IMR-90 (cell line): ENCODE measurements at regions not wholly inside any gene's neighbourhood (a gene's known extent, or its start where the extent isn't known, plus 50 kb on each side); places are given as distances from the start of the nearest gene placed in this dataset.

Experiments
- ATAC-seq: fragments of 200-7000 bp; cut with Tn5 transposase; 2 replicates; pipeline ENCODE4 v1.9.1; 2020; ENCODE audit warnings: low read depth, mild to moderate bottlenecking, moderate library complexity
- BruUV-seq: library from RNA; stranded (reverse); fragments of 400-500 nt; replicated peaks from 2 replicates; lab custom pipeline; 2021; lab: Mats Ljungman, UMichigan
- CTCF ChIA-PET: fragments of 300-600 bp; formaldehyde crosslinking; extraction: SDS; loops from one replicate; lab custom pipeline; 2021; ENCODE audit warnings: antibody characterized with exemption; lab: Yijun Ruan, JAX
- POLR2A ChIA-PET: fragments of 300-600 bp; sonication (Branson Sonifier 250); formaldehyde crosslinking; loops from one replicate; lab custom pipeline; 2022; ENCODE audit warnings: antibody characterized with exemption; ENCODE audit not compliant: unreplicated experiment; lab: Charles Lee
- DNase-seq: peaks from one replicate; pipeline ENCODE4 v3.0.0; 2013
- H2AFZ ChIP-seq: replicated peaks from 2 replicates; pipeline ENCODE3; 2013; ENCODE audit warnings: low read length, mild to moderate bottlenecking; ENCODE audit not compliant: poor library complexity
- H2AK5ac ChIP-seq: 2 replicates; pipeline ENCODE4 v1.6.1; 2013; ENCODE audit warnings: low read depth, low read length, inconsistent platforms
- H2AK9ac ChIP-seq: replicated peaks from 2 replicates; pipeline ENCODE3; 2013; ENCODE audit warnings: mild to moderate bottlenecking, low read depth, low read length, moderate library complexity; ENCODE audit not compliant: poor library complexity
- H2BK120ac ChIP-seq: 2 replicates; pipeline ENCODE4 v1.6.1; 2013; ENCODE audit warnings: low read depth, low read length, inconsistent platforms
- H2BK15ac ChIP-seq: 3 replicates; pipeline ENCODE4 v1.6.1; 2013; ENCODE audit warnings: low read depth, low read length, inconsistent platforms
- H2BK20ac ChIP-seq: 2 replicates; pipeline ENCODE4 v1.6.1; 2013; ENCODE audit warnings: low read depth, mild to moderate bottlenecking, inconsistent platforms, low read length, moderate library complexity
- H2BK5ac ChIP-seq: 2 replicates; pipeline ENCODE4 v1.6.1; 2013; ENCODE audit warnings: mild to moderate bottlenecking, low read depth, low read length, inconsistent platforms; ENCODE audit not compliant: poor library complexity, severe bottlenecking
- H3K14ac ChIP-seq: replicated peaks from 2 replicates; pipeline ENCODE4 v1.6.1; 2013; ENCODE audit warnings: low read depth, low read length, inconsistent platforms
- H3K18ac ChIP-seq: 2 replicates; pipeline ENCODE4 v1.6.1; 2013; ENCODE audit warnings: low read depth, low read length, control low read depth
- H3K23ac ChIP-seq: 2 replicates; pipeline ENCODE4 v1.6.1; 2013; ENCODE audit warnings: low read depth, low read length, inconsistent platforms
- H3K27ac ChIP-seq: 2 replicates; pipeline ENCODE4 v1.5.1; 2013; ENCODE audit warnings: mild to moderate bottlenecking, control low read depth, low read length; ENCODE audit not compliant: insufficient read depth
- H3K27me3 ChIP-seq: 2 replicates; pipeline ENCODE4 v1.6.1; 2013; ENCODE audit warnings: low read length; ENCODE audit not compliant: control insufficient read depth, insufficient read depth
- H3K36me3 ChIP-seq: 2 replicates; pipeline ENCODE4 v1.6.1; 2013; ENCODE audit warnings: low read length, mixed read lengths; ENCODE audit not compliant: control insufficient read depth, insufficient read depth
- H3K4ac ChIP-seq: 2 replicates; pipeline ENCODE4 v1.6.1; 2013; ENCODE audit warnings: low read depth, low read length, inconsistent platforms
- H3K4me1 ChIP-seq: 2 replicates; pipeline ENCODE4 v1.6.1; 2013; ENCODE audit warnings: low read length, mixed read lengths; ENCODE audit not compliant: control insufficient read depth, insufficient read depth
- H3K4me2 ChIP-seq: 2 replicates; pipeline ENCODE4 v1.6.1; 2013; ENCODE audit warnings: low read depth, mild to moderate bottlenecking, control low read depth, low read length, moderate library complexity
- H3K4me3 ChIP-seq: 2 replicates; pipeline ENCODE4 v1.5.1; 2013; ENCODE audit warnings: low read depth, mild to moderate bottlenecking, control low read depth, low read length, moderate library complexity; ENCODE audit not compliant: insufficient read depth
- H3K56ac ChIP-seq: 2 replicates; pipeline ENCODE4 v1.6.1; 2013; ENCODE audit warnings: low read length, inconsistent platforms; ENCODE audit not compliant: insufficient read depth; ENCODE audit errors: extremely low read depth
- H3K79me1 ChIP-seq, 2 experiments: 2 replicates each; pipeline ENCODE4 v1.6.1; 2013; ENCODE audit warnings: low read length in 2 of 2, inconsistent platforms in 1 of 2, low read depth in 1 of 2
- H3K9ac ChIP-seq: 2 replicates; pipeline ENCODE4 v1.6.1; 2013; ENCODE audit warnings: low read depth, low read length, control low read depth
- H3K9me1 ChIP-seq: 2 replicates; pipeline ENCODE4 v1.6.1; 2013; ENCODE audit warnings: low read length, inconsistent platforms; ENCODE audit not compliant: insufficient read depth
- H3K9me3 ChIP-seq: 2 replicates; pipeline ENCODE4 v1.6.1; 2013; ENCODE audit warnings: low read length; ENCODE audit not compliant: control insufficient read depth, insufficient read depth
- H4K20me1 ChIP-seq: 2 replicates; pipeline ENCODE4 v1.6.1; 2013; ENCODE audit warnings: low read length, inconsistent platforms; ENCODE audit not compliant: insufficient read depth
- H4K5ac ChIP-seq: 2 replicates; pipeline ENCODE4 v1.6.1; 2013; ENCODE audit warnings: mild to moderate bottlenecking, low read depth, low read length, control low read depth
- H4K8ac ChIP-seq, 2 experiments: 2 replicates each; pipeline ENCODE4 v1.6.1; 2013; ENCODE audit warnings: low read depth in 2 of 2, low read length in 2 of 2, control low read depth in 1 of 2, inconsistent platforms in 1 of 2
- H4K91ac ChIP-seq: 2 replicates; pipeline ENCODE4 v1.6.1; 2013; ENCODE audit warnings: low read depth, low read length, inconsistent platforms; ENCODE audit not compliant: insufficient read depth
- BHLHE40 ChIP-seq: fragments of 150-350 bp; IDR thresholded peaks from 2 replicates; pipeline ENCODE4 v1.6.1; 2016; ENCODE audit warnings: mild to moderate bottlenecking, low read depth, low read length
- CEBPB ChIP-seq: IDR thresholded peaks from 2 replicates; pipeline ENCODE4 v1.6.1; 2012; ENCODE audit warnings: low read depth, low read length, improper control_type of control experiment
- CHD1 ChIP-seq: IDR thresholded peaks from 2 replicates; pipeline ENCODE4 v1.6.1; 2012; ENCODE audit warnings: low read depth, low read length, improper control_type of control experiment
- CTCF ChIP-seq: conservative IDR thresholded peaks from 2 replicates; pipeline ENCODE4 v1.5.1; 2012; ENCODE audit warnings: mild to moderate bottlenecking, low read depth, low read length, improper control_type of control experiment
- ELK1 ChIP-seq: fragments of 150-350 bp; IDR thresholded peaks from 2 replicates; pipeline ENCODE4 v1.6.1; 2016; ENCODE audit warnings: low read depth, mild to moderate bottlenecking, low read length, moderate library complexity, borderline replicate concordance
- FOS ChIP-seq: fragments of 150-350 bp; IDR thresholded peaks from 2 replicates; pipeline ENCODE4 v1.6.1; 2016; ENCODE audit warnings: low read depth, low read length
- MAFK ChIP-seq: IDR thresholded peaks from 2 replicates; pipeline ENCODE4 v1.6.1; 2012; ENCODE audit warnings: low read depth, low read length, improper control_type of control experiment
- MAZ ChIP-seq: IDR thresholded peaks from 2 replicates; pipeline ENCODE4 v1.6.1; 2012; ENCODE audit warnings: low read depth, mild to moderate bottlenecking, low read length, improper control_type of control experiment, moderate library complexity, borderline replicate concordance
- MXI1 ChIP-seq: IDR thresholded peaks from 2 replicates; pipeline ENCODE4 v1.6.1; 2012; ENCODE audit warnings: low read depth, mild to moderate bottlenecking, low read length, moderate library complexity, borderline replicate concordance
- NFE2L2 ChIP-seq: fragments of 150-350 bp; IDR thresholded peaks from 2 replicates; pipeline ENCODE4 v1.6.1; 2016; ENCODE audit warnings: low read depth, mild to moderate bottlenecking, low read length
- POLR2A ChIP-seq: IDR thresholded peaks from 2 replicates; pipeline ENCODE4 v1.6.1; 2012; ENCODE audit warnings: mild to moderate bottlenecking, low read depth, low read length
- RAD21 ChIP-seq: IDR thresholded peaks from 2 replicates; pipeline ENCODE4 v1.6.1; 2012; ENCODE audit warnings: low read length, improper control_type of control experiment
- RCOR1 ChIP-seq: IDR thresholded peaks from 2 replicates; pipeline ENCODE4 v1.6.1; 2012; ENCODE audit warnings: mild to moderate bottlenecking, low read length, improper control_type of control experiment; ENCODE audit not compliant: insufficient replicate concordance
- RFX5 ChIP-seq: IDR thresholded peaks from 2 replicates; pipeline ENCODE4 v1.8.0; 2012; ENCODE audit warnings: low read depth, mild to moderate bottlenecking, low read length, moderate library complexity
- SMC3 ChIP-seq: fragments of 150-350 bp; IDR thresholded peaks from 2 replicates; pipeline ENCODE4 v1.6.1; 2016; ENCODE audit warnings: low read depth, mild to moderate bottlenecking, antibody characterized with exemption, low read length, moderate library complexity
- USF2 ChIP-seq: fragments of 150-350 bp; IDR thresholded peaks from 2 replicates; pipeline ENCODE4 v1.6.1; 2017; ENCODE audit warnings: mild to moderate bottlenecking, antibody characterized with exemption, low read length, low read depth
- WGBS, 2 experiments: methylation state at CpG; one replicate each; pipeline versions ENCODE4 v1.1.5 to v1.1.7; 2013; ENCODE audit warnings: missing lambda C conversion rate in 2 of 2; ENCODE audit not compliant: insufficient read length in 1 of 2; ENCODE audit errors: extremely low coverage in 2 of 2; 5-methylcytosine and 5-hydroxymethylcytosine counted together
- dilution Hi-C: fragments of 300-500 bp; cut with HindIII; formaldehyde crosslinking; loops from one replicate; pipeline ENCODE4 v1.14.3; 2018; ENCODE audit warnings: low sequenced_read_pairs; ENCODE audit not compliant: unreplicated experiment
- in situ Hi-C: fragments of 300-500 bp; cut with MboI; formaldehyde crosslinking; loops from 3 replicates; pipeline ENCODE4 v1.14.3; 2019; ENCODE audit warnings: low sequenced_read_pairs, inconsistent platforms, mixed read lengths
- intact Hi-C: fragments of 100-400 bp; cut with micrococcal nuclease; formaldehyde crosslinking; loops from 2 replicates; pipeline ENCODE4 v1.10.0; 2022

GRCh38 chr7:71034243-71034642, 97.7 kb upstream of the GALNT17 start:
- CTCF ChIA-PET = no interaction called here

More at GRCh38 chr7:71034243-71034642, 97.7 kb upstream of the GALNT17 start:
- Histone ChIP-seq H3K79me1 (no peaks in the 10 kb centered on the region), H4K8ac (no peak overlapping the region), H3K4me3 (no peak overlapping the region), H2BK5ac (no peak overlapping the region), H3K56ac (no peak overlapping the region), H3K27me3 (no peaks in the 10 kb centered on the region), H3K4ac (no peak overlapping the region), H3K9me3 (peaks cover 14% of the 10 kb centered on the region; the same call in 1 of the 2 replicates), H3K36me3 (no peaks in the 10 kb centered on the region), H2BK15ac (no peak overlapping the region), H2BK120ac (no peak overlapping the region), H3K4me2 (no peak overlapping the region), H2AK5ac (no peak overlapping the region), H4K91ac (no peak overlapping the region), H3K4me1 (no peaks in the 10 kb centered on the region), H4K5ac (no peak overlapping the region), H3K18ac (no peak overlapping the region), H3K9ac (no peak overlapping the region), H3K27ac (no peak overlapping the region), H3K14ac (no peak overlapping the region), H3K9me1 (no peaks in the 10 kb centered on the region), H3K23ac (no peak overlapping the region), H4K20me1 (no peaks in the 10 kb centered on the region), H2BK20ac (no peak overlapping the region), H2AFZ (no peak overlapping the region), H2AK9ac (no peak overlapping the region)
- no peak for ATAC-seq
- TF ChIP-seq MAZ = no peak
- no peak for TF ChIP-seq BHLHE40
- TF ChIP-seq RFX5 = no peak
- TF ChIP-seq MXI1 = no peak
- TF ChIP-seq ELK1 = no peak
- TF ChIP-seq USF2 = no peak
- TF ChIP-seq CTCF = no peak
- no peak for TF ChIP-seq MAFK
- TF ChIP-seq POLR2A = no peak
- TF ChIP-seq FOS = no peak
- no peak for TF ChIP-seq NFE2L2
- no peak for TF ChIP-seq SMC3
- TF ChIP-seq RAD21 = no peak
- no peak for TF ChIP-seq CEBPB
- no peak for TF ChIP-seq CHD1
- TF ChIP-seq RCOR1 = no peak
- DNase-seq = no peak
- dilution Hi-C loops (no loop called here), in situ Hi-C loops (no loop called here), intact Hi-C loops (no loop called here)
- BruUV-seq = no TSS peak
- 75% methylated on average over 1 of the region's 2 CpGs; no CpG with 5 or more reads in 1 of the 2 experiments for WGBS, 2 experiments
- POLR2A ChIA-PET = no interaction called here
